ENCODE measurements at regions not wholly inside any gene's neighbourhood (a gene's known extent, or its start where the extent isn't known, plus 50 kb on each side); places are given as distances from the start of the nearest gene placed in this dataset.

DNA sequence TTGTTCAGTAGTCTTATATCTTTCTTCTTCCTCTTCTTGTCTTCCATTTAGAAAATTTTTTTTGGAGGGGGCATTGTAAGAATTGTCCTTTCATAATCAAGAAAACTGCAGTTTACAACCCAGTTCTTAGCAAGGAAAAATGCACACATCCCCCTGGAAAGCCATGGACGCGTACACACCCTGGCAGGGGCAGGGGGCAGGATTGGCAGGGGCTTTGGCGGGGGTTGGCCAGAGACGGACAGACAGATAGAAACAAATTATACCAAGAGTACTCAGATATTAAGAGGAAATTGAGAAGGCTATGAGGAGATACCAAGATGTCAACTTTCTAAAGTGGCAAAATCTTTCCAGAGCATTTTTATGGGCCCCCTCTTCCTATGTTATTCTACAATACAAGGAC is 322.5 kb upstream of the CPXCR1 start:
- no peak for DNase-seq

DNA sequence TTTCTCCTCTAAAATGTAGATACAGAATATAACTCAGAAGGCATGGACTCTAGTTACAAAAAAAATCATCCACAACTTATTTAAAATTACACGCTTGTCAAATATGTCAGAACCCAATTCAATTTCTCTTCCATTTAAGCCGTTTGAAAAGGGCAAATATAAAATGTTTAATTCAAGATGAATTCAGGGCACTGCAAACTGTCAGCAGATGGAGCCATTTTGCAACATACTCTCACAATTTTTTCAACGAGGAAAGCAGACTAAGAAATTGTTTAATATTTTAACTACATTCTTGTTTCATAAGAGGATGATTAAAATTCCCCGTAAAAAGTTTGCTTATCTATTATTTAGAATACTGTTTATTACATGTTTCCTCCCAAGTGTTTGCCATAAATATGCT is 321.3 kb upstream of the CPXCR1 start:
- no peak for DNase-seq

DNA sequence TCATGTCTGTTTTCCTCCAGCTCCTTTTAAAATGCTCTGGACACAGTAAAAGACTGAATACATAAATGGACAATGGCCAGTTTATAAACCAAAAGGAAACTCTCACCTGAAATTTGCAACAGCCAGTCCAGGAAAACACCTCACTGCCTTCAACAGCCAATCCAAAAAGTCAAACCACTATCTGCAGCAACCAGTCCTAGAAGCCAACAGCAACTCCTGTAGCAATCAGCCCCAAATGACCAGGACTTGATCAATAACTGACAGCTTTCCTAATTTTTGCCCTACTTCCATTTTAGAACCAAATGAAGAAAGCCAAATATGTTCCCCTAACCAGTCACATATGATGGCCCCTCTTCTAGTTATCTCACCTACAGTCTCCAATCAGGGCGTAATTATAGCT is 309.5 kb upstream of the CPXCR1 start:
- DNase-seq: no peak

DNA sequence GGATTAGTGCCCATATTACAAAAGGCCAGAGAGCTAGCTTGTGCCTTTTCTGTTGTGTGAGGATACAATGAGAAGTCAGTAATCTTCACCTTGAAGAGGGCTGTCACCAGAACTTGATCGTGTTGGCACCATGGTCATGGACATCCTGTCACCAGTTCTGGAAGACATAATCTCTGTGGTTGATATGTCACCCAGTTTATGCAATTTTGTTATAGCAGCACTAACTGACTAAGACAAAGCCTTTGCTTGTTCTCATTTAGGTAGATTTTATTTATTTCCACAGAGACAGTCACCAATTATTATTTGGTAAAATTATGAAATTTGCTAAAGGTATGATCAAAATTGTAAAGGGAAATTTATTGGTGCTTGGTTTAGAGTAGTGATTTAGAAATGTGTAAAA is 308.8 kb upstream of the CPXCR1 start:
- no peak for DNase-seq

DNA sequence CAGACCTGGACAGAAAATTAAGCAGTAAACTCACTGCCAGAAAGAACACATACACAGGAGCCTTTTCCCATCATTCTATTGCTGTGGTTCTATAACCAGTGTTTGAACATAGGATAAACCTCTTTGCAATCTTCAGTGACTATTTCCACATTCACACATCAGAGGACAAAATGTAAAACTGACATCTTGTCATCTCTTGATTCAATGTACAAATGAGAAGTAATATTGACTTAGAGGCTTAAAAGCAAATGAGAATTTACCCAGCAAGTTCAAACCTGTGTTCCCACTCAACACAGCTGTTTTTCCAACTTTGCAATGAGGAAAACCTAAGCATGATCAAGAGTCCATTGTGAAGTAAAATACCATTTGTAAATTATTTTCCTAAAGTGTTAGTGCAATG is 307.1 kb upstream of the CPXCR1 start:
- no peak for DNase-seq

Measured in CD4-positive, alpha-beta T cell treated with Interleukin-4 for 4 hours (primary cell).